PFSK-1 (cell line): ENCODE measurements at regions not wholly inside any gene's neighbourhood (a gene's known extent, or its start where the extent isn't known, plus 50 kb on each side); places are given as distances from the start of the nearest gene placed in this dataset.

Source experiments
- FOXP2 ChIP-seq: optimal IDR thresholded peaks from 2 replicates; pipeline ENCODE3; 2011; ENCODE audit warnings: borderline replicate concordance, control low read depth, inconsistent platforms; ENCODE audit not compliant: insufficient read depth; ENCODE audit errors: extremely low read length, extremely low read depth
- POLR2AphosphoS5 ChIP-seq: IDR thresholded peaks from 2 replicates; pipeline ENCODE4 v1.6.1; 2012; ENCODE audit warnings: low read depth, mild to moderate bottlenecking, control low read depth, low read length, moderate library complexity
- REST ChIP-seq, 2 experiments: IDR thresholded peaks; 2 replicates each; pipeline versions ENCODE4 v1.6.1 to v1.8.0; 2011 to 2012; ENCODE audit warnings: low read depth in 2 of 2, low read length in 2 of 2, control low read depth in 1 of 2, inconsistent platforms in 1 of 2, mild to moderate bottlenecking in 1 of 2, moderate library complexity in 1 of 2; ENCODE audit not compliant: insufficient read depth in 1 of 2
- SIN3A ChIP-seq: IDR thresholded peaks from 2 replicates; pipeline ENCODE4 v1.6.1; 2012; ENCODE audit warnings: mild to moderate bottlenecking, low read length, moderate library complexity, borderline replicate concordance; ENCODE audit not compliant: insufficient read depth
- TAF1 ChIP-seq: IDR thresholded peaks from 2 replicates; pipeline ENCODE4 v1.6.1; 2012; ENCODE audit warnings: low read length, control low read depth, borderline replicate concordance; ENCODE audit not compliant: insufficient read depth

DNA sequence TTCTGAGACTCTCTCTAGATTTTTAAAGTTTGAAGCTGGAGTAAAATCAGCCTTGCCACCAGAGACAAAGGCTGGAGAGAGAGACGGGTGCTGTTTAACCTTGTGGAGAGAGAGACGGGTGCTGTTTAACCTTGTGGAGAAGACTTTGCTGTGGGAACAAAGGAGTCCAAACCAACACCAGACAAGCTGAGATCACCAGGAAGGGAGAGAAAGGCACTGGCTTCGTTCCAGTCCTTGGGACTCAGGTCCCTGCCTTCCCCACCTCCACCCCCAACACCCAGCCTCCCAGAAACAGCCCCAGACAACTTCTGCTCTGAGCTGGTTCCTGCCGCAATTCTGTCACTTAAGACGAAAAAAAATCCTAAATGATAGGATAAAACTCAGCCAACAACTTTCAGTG is 1389.3 kb downstream of the AACS start:
- TF ChIP-seq TAF1 (no peak), REST (IDR thresholded peaks at IDR 0.05; ENCODE audit: insufficient read depth in 1 of 2, low read depth in 2 of 2, low read length in 2 of 2) (no peak), POLR2AphosphoS5 (no peak), SIN3A (no peak), FOXP2 (no peak)

DNA sequence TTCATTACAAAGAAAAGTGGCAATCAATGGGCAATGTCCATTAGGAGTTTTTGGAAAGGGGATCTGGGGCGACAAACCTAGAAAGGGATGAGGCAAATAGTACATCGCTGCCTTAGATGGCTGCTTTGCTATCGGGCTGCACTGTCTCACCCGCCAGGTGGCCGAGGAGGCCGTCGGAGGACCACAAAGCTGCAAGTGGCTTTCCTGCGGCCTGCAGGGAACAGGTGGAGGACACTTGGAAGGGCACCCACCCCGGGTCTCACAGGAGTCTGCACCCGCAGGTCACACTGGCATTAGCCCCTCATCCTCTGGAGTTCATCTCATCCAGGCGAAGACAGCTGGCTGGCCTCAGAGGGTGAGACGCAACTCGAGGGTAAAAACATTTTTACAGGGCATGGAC is 1392.5 kb downstream of the AACS start:
- TF ChIP-seq TAF1, result no peak
- TF ChIP-seq POLR2AphosphoS5, result no peak
- TF ChIP-seq SIN3A, result no peak
- no peak for TF ChIP-seq FOXP2

DNA sequence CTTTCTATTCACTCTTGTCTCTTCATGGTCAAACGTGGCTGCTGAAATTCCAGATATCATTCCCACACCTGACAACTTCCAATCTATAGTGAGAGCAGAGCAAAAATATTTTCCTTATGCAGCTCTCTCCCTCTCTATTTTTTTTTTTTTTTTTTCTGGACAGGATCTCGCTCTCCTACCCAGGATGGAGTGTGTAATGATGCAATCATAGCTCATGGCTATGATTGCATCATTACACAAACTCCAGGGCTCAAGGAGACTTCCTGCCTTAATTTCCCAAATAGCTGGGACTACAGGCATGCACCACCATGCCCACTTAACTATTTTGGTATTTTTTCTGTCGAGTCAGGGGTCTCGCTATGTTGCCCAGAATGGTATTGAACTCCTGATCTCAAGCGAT is 1398.9 kb downstream of the AACS start:
- TF ChIP-seq POLR2AphosphoS5, result no peak
- no peak for TF ChIP-seq SIN3A
- no peak for TF ChIP-seq FOXP2
- TF ChIP-seq REST (IDR thresholded peaks at IDR 0.05; ENCODE audit: insufficient read depth in 1 of 2, low read depth in 2 of 2, low read length in 2 of 2), result no peak
- TF ChIP-seq TAF1, result no peak

GRCh38 chr12:126469211-126469610 is 1404.0 kb downstream of the AACS start:
- TF ChIP-seq TAF1 (no peak), REST (IDR thresholded peaks at IDR 0.05; ENCODE audit: insufficient read depth in 1 of 2, low read depth in 2 of 2, low read length in 2 of 2) (no peak), FOXP2 (no peak), POLR2AphosphoS5 (no peak), SIN3A (no peak)

- no peak for TF ChIP-seq POLR2AphosphoS5
- TF ChIP-seq TAF1, result no peak
- no peak for TF ChIP-seq REST (IDR thresholded peaks at IDR 0.05; ENCODE audit: insufficient read depth in 1 of 2, low read depth in 2 of 2, low read length in 2 of 2)
- no peak for TF ChIP-seq SIN3A
- TF ChIP-seq FOXP2, result no peak
Measured at GRCh38 chr12:126474703-126475102, 1409.5 kb downstream of the AACS start.
